ENCODE measurements at regions not wholly inside any gene's neighbourhood (a gene's known extent, or its start where the extent isn't known, plus 50 kb on each side); places are given as distances from the start of the nearest gene placed in this dataset.
A peak's percentile ranks its signal among the peaks of the same experiment; 100 is the strongest.

DNA sequence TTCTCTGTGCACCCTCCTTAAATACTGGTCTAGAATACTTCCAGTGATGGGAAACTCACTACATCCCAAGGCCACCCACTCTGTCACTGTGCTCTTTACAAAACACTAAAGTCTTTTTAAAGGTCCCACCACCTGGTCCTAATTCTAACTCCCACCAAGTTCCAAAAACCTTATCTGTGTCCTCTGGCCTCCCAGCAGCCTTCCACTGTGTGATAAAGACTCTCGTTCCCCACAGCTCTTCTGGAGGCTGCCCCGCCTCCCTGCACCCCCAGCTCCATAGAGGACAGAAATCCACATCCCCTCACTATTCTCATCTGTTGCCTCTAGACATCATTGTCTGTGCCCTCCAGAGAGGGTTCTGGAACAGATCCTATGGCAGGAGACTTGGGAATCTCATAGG lies 276.4 kb downstream of the FAM43A start:
- H3K4me3 ChIP-seq (ENCODE audit: control insufficient read depth, low read depth, low read length) = no peak overlapping the region
- TF ChIP-seq, protein P1, sequence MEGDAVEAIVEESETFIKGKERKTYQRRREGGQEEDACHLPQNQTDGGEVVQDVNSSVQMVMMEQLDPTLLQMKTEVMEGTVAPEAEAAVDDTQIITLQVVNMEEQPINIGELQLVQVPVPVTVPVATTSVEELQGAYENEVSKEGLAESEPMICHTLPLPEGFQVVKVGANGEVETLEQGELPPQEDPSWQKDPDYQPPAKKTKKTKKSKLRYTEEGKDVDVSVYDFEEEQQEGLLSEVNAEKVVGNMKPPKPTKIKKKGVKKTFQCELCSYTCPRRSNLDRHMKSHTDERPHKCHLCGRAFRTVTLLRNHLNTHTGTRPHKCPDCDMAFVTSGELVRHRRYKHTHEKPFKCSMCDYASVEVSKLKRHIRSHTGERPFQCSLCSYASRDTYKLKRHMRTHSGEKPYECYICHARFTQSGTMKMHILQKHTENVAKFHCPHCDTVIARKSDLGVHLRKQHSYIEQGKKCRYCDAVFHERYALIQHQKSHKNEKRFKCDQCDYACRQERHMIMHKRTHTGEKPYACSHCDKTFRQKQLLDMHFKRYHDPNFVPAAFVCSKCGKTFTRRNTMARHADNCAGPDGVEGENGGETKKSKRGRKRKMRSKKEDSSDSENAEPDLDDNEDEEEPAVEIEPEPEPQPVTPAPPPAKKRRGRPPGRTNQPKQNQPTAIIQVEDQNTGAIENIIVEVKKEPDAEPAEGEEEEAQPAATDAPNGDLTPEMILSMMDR (IDR thresholded peaks at IDR 0.05; ENCODE audit: control insufficient read depth, insufficient read depth, low read depth, low read length, missing control alignments) = no peak
- no peak for DNase-seq (ENCODE audit: low read depth)

DNA sequence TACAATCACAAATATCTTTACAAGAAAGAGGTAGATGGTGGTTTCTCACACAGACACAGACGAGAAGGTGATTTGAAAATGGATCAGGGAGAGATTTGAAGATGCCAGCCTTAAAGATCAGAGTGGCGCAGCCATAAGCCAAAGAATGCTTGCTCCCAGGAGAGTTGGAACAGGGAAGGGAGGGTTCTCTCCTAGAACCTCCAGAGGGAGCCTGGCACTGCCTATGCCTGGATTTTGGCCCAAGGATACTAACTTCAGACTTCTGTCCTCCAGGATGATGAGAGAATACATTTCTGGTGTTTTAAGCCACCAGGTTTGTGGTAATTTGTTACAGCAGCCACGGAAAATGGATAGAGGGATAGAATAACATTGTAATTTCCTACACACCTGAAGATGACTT lies 279.1 kb downstream of the FAM43A start:
- no peak for DNase-seq (ENCODE audit: low read depth)

DNA sequence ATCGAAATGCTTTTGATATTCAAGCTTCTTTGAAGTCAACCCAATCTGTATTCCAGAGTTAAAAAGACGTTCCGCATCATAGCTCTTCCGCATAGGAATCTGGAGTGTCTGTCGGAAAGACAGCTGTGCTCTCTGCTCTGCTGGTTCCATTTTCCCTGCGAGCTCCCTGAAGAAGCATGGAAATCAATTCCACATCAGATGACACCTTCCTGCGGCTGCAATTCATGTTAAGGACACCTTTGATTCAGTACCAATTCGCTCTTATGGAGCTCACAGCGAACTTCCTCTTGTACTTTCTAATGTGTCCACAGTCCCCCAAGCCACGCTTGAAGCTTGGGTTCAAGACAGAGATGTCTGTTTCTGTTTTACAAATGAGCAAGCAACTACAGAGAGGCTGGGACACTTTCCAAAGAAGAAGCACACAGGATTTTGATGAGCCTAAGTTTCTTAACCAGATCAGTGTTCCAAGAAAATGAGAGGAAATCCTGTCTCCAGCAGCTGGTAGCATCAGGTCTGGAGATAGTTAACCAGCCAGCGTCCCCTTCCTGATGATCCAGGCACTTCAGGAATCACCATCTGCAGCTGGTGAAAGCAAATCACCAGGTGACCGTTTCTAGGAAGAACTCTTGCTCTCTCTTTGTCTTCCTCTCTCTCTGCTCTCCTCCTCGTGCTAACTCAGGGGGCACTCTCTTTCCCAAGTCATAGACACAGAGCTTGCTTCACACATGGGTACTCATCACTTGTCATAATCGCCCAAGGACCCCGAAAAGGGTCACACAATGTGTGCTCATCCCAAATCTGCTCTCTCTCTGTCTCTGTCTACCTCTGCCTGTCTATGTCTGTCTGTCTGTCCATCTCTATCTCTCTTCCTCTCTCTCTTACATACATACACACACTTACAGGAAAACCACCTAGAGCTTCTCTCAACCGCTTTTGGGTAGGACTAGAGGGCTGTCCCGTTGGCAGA lies 281.8 kb downstream of the FAM43A start:
- TF ChIP-seq, protein P1 (IDR thresholded peaks at IDR 0.05; ENCODE audit: control insufficient read depth, insufficient read depth, low read depth, low read length, missing control alignments) = peak; percentile 22
- DNase-seq (ENCODE audit: low read depth) = no peak
- no peak overlapping the region for H3K4me3 ChIP-seq (ENCODE audit: control insufficient read depth, low read depth, low read length)

More for the DNA sequence above, 279.1 kb downstream of the FAM43A start:
- TF ChIP-seq, protein P1 (IDR thresholded peaks at IDR 0.05; ENCODE audit: control insufficient read depth, insufficient read depth, low read depth, low read length, missing control alignments) = no peak
- no peak overlapping the region for H3K4me3 ChIP-seq (ENCODE audit: control insufficient read depth, low read depth, low read length)

DNA sequence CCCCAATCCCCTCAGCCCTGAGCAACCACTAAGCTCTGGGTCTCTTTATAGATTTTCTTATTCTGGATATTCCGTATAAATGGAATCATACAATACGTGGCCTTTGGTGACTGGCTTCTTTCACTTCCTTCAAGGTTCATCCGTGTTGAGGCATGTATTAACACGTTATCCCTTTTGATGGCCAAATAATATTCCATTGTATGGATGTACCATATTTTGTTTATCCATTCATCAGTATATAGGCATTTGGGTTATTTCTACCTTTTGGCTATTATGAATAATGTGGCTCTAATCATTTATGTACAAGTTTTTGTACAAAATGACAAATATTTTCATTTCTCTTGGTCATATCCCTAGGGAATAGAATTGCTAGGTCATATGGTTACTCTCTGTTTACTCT lies 284.4 kb downstream of the FAM43A start:
- TF ChIP-seq, protein P1 (IDR thresholded peaks at IDR 0.05; ENCODE audit: control insufficient read depth, insufficient read depth, low read depth, low read length, missing control alignments) = no peak
- no peak overlapping the region for H3K4me3 ChIP-seq (ENCODE audit: control insufficient read depth, low read depth, low read length)
- DNase-seq (ENCODE audit: low read depth) = no peak

DNA sequence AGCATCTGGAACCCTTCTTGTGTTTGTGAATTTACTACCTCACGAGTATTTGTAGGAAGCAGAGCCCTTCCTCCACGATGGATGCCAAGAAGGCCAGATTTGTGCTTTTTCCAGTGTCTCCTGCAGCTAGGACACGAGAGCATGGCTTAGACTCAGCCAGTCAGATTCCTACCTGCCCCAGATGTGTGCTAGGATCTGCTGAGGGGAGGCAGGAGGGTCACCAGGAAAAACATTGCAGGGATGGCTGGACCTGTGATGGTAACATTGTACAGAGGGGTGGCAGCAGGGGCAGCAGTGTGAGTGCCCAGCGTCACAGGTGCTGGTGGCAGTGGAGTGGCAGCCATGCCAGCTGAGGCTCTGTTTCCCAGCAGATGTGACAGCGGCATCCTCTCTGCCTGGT lies 285.3 kb downstream of the FAM43A start:
- DNase-seq (ENCODE audit: low read depth) = no peak
- TF ChIP-seq, protein P1 (IDR thresholded peaks at IDR 0.05; ENCODE audit: control insufficient read depth, insufficient read depth, low read depth, low read length, missing control alignments) = no peak
- no peak overlapping the region for H3K4me3 ChIP-seq (ENCODE audit: control insufficient read depth, low read depth, low read length)

DNA sequence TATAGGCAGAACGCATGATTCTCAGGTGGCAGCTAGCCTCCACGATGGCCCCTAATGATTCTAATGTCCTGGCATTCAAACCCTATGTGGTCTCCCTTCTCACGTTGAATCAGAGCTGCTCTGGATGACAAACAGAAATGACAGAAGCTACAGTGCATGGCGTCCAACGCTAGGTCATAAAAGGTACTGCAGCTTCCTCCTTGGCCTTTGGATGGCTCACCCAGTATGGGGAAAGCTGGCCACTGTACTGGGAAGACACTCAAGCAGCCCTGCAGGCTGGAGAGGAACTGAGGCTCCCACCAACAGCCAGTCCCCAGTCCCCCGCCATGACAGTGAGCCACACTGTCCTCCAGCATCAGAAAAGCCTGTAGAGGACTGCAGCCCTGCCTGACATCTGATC lies 286.3 kb downstream of the FAM43A start:
- DNase-seq (ENCODE audit: low read depth) = no peak
- TF ChIP-seq, protein P1 (IDR thresholded peaks at IDR 0.05; ENCODE audit: control insufficient read depth, insufficient read depth, low read depth, low read length, missing control alignments) = no peak
- no peak overlapping the region for H3K4me3 ChIP-seq (ENCODE audit: control insufficient read depth, low read depth, low read length)

Data from AG09309 (cell line).